H1 (cell line): ENCODE measurements at regions not wholly inside any gene's neighbourhood (a gene's known extent, or its start where the extent isn't known, plus 50 kb on each side); places are given as distances from the start of the nearest gene placed in this dataset.

Source experiments
- PHF8 ChIP-seq: fragments of 200-600 bp; sonication (generic); conservative IDR thresholded peaks from 2 replicates; pipeline ENCODE4 v1.7.1; 2012; ENCODE audit warnings: low read depth, mild to moderate bottlenecking, inconsistent platforms, low read length, moderate library complexity
- RXRA ChIP-seq: IDR thresholded peaks from 2 replicates; pipeline ENCODE4 v1.6.1; 2011; ENCODE audit warnings: low read depth, mild to moderate bottlenecking, low read length, moderate library complexity; ENCODE audit not compliant: insufficient read depth
- SP4 ChIP-seq: IDR thresholded peaks from 2 replicates; pipeline ENCODE4 v1.6.1; 2012; ENCODE audit warnings: low read length, inconsistent platforms

DNA sequence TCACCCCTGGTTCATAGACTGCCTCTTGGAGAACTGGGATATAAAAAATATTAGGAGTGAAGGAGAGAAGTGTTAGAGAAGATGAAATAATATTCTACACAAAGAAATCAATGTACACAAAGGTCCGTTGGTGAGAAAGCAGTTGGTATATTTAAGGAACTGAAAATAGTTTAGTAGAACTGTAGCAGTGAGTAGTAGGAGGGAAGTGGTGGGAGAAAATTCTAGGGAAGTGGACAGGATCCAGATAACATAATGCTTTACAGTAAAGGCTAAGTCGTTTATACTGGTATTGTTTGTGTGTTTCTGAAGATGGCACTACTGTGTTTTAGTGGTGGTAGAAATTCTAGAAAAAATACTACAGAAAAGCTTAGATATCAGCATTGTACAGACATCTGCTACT, 120.8 kb upstream of the CHORDC1 start (continued):
- TF ChIP-seq RXRA = no peak
- TF ChIP-seq PHF8 = no peak
- no peak for TF ChIP-seq SP4
